Right renal cortex interstitium (tissue), 3 donors: ENCODE measurements at regions not wholly inside any gene's neighbourhood (a gene's known extent, or its start where the extent isn't known, plus 50 kb on each side); places are given as distances from the start of the nearest gene placed in this dataset.

Experiments
- DNase-seq, 3 donors: peaks; one replicate each; pipeline ENCODE4 v3.0.0-alpha.2; 2013; ENCODE audit warnings: low read depth in 3 of 3, low spot score in 2 of 3

DNA sequence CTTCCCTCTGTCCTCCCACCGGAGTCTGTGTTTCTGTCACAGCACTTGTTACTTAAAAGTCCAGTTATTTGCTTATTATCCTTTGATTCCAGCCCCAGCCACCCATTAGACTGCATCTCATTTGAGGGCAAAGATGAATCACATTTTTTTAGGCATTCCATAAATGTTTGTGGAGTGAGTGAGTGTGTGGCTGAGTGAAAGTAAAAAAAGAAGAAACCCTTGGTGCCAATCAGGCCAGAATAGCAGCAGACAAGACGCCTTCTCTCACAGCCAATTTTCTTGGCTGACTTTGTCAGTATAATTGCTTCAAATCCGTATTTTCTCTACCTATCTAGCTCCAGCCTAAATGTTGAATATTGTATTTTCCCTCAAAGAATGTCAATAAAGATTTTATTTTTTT is 613.0 kb upstream of the WWC1 start:
- DNase-seq, result no peak

GRCh38 chr5:167684251-167684650 is 607.2 kb upstream of the WWC1 start:
- DNase-seq, result no peak

DNA sequence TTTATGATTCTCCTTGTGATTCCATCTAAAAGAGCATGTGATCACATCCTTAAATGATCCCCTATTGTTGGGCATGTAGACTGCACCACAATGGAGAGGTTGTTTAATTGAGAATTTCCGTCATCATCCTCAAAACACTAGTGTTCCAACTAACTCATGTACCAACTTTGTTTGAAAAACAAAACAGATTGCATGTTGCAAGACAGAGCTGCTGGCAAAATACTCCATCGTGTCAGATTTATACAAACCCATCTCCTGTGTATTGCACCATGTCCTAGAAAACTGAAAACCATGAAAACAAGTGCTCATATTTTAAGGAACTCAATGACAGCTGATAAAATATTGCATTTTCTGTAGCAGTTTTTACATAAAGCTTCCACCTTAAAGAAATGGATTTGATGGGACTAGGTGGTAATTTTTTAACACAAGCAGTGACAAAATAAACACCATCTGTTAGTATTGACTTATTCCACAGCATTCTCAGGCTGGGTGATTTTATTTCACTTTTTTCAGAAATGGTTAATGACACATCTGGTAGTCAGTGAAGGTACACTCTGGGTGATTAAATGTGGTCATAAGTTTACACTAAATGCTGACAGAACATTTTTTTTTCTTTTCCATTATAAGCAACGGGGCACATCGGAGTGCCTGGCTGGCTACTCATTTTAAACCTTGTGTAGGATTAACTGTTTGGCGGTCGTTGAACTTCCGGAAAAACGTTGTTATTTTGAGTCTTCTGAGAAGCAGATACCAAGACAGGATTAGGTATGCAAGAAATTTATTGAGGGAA is 602.9 kb upstream of the WWC1 start:
- no peak for DNase-seq

GRCh38 chr5:167694325-167695147 is 596.9 kb upstream of the WWC1 start:
- no peak for DNase-seq

GRCh38 chr5:167696558-167697314 is 594.7 kb upstream of the WWC1 start:
- no peak for DNase-seq

GRCh38 chr5:167699432-167699831 is 592.0 kb upstream of the WWC1 start:
- DNase-seq, result no peak

DNA sequence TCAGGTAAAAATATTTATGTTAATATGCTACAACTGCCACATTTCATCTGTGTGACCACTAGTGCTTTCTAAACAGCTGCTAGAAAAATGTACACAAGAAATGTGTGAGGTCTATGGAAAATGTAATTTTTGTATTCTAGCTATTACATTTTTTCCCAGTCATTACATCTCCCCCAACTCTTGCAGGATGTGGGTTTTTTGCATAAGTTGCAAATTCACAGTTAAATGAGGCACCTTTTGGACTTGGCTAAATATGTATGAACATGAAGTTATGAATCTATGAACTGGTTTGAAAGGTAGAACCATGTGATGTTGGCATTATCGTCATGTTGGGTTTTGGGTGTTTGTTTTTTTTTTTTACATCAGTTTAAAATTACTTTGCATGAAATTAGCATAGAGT is 590.4 kb upstream of the WWC1 start:
- DNase-seq, result no peak

- DNase-seq, result no peak
Observed at GRCh38 chr5:167702014-167702413, 589.4 kb upstream of the WWC1 start.

GRCh38 chr5:167708449-167708848 is 583.0 kb upstream of the WWC1 start:
- DNase-seq, result no peak

DNA sequence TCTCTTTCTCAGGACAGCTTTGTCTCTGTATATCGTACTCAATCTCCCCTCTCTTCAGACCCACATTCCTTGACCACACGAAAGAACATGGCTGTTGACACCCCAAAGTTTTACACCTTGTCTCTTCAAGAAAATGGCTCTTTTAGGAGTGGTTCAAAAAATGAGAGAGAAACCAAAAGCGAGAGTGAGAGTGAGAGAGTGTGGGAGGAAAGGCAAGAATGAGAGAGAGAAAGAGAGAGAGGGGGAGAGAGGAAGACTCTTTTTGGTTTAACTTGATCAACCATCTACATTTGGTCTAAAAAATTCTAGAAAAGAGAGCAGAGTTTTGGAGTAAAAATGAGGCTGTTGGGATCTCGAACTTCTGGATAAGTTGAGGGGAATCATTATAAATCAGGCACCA is 581.8 kb upstream of the WWC1 start:
- DNase-seq, result no peak

DNA sequence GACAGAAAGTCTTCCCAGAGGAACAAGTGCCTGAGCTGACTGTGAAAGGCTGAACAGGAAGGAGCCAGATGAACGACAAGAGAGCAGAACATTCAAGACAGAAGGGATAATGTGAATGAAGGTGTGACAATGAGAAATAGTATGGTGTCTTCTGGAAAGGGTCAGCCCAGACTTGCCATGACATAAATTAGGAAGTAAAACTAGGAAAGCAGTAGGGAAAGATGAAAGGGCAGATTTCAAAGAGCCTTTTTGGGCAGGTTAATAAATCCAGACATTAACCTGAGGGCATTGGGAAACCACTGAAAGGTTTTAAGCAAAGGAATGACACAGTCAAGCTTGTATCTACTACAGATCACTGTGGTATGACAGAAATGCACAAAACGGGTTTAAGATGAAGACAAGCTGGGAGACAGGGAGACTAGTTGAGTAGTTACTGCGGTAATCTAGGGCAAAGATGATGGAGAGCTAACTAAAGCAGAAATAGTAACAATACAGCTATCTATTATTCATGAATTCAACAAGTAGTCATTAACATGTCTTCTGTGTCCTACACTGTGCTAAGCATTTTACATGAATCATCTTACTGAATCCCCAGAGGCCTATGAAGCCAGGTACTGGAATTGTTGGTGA is 580.9 kb upstream of the WWC1 start:
- DNase-seq, result no peak

DNA sequence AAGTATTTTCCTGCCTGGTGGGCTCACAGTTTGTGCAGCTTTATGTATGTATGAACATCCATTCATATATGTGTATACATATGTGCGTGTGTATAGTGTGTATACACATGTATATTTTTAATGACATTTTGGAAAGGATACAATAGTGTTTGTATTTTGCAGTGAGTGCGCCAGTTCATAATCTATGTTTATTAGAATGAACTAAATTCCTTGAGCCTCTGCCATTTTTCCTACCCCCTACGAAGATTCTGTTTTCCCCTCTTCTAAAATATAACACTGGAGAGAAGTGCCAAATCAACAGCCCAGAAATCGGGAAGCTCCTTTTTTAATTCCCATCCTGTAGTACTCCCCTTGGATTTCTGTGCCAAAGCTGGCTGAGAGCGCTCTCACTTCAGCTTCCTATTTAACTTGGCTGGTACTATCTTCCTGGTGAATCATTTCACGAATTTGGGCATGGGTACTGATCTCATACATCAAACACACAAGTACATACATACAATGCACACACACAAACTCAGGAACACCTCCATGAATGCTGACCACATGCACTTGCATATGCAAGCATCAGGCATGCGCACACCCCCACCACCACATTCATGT is 578.4 kb upstream of the WWC1 start:
- no peak for DNase-seq

- no peak for DNase-seq
Observed at GRCh38 chr5:167713896-167714295, 577.5 kb upstream of the WWC1 start.

GRCh38 chr5:167716126-167716775 is 575.2 kb upstream of the WWC1 start:
- no peak for DNase-seq

DNA sequence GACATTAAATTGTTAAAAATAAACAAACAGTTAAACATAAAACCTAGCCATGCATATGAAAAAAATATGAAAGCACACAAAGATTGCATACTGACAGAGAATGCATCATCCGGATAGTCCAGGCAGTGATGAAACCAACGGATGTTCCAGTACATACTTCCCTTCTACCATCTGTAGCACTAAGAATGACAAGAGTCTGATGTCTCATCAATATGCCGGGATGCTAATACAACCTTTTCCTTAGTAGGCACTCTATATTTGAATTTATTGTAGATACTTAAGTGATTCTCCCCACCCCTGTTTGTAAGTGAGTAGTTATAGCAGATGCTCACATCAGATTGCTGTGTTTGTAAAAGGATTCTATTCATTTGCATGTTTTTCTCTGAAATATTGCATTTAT is 571.2 kb upstream of the WWC1 start:
- DNase-seq, result no peak

- no peak for DNase-seq
Observed at GRCh38 chr5:167720676-167721260, 570.7 kb upstream of the WWC1 start.

DNA sequence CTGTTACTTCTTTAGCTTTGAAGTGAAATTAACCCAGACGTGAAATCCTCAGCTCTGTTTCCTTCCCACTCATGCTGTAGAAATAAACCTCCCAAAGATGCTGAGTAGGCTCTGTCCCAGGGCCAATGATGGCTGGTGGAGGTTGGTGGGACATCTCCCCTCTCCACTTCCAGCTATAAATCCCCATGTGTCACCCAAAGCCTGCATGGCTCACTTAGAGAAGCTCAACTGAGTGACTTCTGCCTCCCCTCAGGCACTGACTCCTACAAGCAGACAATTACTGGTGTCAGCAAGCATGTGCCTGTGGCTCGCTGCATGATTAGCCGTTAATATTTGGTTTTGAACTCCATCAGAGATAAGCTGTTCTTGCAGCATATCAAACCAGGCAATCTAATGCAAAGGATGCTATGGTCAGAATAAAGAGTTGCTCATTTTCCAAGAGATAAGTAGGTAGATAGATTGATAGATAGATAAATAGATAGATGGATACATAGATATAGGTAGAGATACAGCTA is 569.5 kb upstream of the WWC1 start:
- no peak for DNase-seq

GRCh38 chr5:167723254-167723871 is 568.1 kb upstream of the WWC1 start:
- peak; percentile 66 to 71 (median 69) for DNase-seq

- no peak for DNase-seq
Observed at GRCh38 chr5:167725264-167725663, 566.2 kb upstream of the WWC1 start.
